GM13976 (cell line): ENCODE measurements at regions not wholly inside any gene's neighbourhood (a gene's known extent, or its start where the extent isn't known, plus 50 kb on each side); places are given as distances from the start of the nearest gene placed in this dataset.

ENCODE experiments used
- DNase-seq: peaks from one replicate; pipeline ENCODE4 v3.0.0; 2012; ENCODE audit warnings: low spot score
- in situ Hi-C: fragments of 300-500 bp; cut with MboI; formaldehyde crosslinking; loops from one replicate; pipeline ENCODE4 v1.12.0; 2022; ENCODE audit warnings: low sequenced_read_pairs, mixed read lengths, inconsistent platforms; ENCODE audit not compliant: unreplicated experiment
- TF ChIP-seq, protein P1 (sequence below): IDR thresholded peaks from 2 replicates; pipeline ENCODE4 v1.5.1; 2012; ENCODE audit warnings: borderline replicate concordance, mild to moderate bottlenecking; ENCODE audit not compliant: insufficient read depth; ENCODE audit errors: extremely low read depth, missing control alignments, control extremely low read depth

DNA sequence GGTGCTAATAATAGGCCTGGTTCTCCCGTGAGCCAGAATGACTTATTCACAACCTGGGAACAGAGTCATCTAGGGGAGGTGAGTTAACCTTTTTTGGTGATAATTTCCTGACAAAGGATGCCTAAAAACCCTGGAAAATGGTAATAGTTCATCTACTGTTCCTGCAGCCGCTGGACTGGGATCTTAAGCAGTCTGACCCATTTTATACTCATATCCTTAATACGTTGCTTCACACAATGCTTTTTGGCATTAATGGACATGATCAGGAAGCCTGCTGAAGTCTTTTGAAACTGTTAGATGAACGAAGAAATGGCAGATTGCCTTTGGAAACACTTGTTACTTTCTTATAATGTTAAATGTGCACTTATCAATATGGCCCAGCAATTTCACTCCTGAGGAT lies 81.9 kb upstream of the BMP2 start:
- TF ChIP-seq, protein P1, sequence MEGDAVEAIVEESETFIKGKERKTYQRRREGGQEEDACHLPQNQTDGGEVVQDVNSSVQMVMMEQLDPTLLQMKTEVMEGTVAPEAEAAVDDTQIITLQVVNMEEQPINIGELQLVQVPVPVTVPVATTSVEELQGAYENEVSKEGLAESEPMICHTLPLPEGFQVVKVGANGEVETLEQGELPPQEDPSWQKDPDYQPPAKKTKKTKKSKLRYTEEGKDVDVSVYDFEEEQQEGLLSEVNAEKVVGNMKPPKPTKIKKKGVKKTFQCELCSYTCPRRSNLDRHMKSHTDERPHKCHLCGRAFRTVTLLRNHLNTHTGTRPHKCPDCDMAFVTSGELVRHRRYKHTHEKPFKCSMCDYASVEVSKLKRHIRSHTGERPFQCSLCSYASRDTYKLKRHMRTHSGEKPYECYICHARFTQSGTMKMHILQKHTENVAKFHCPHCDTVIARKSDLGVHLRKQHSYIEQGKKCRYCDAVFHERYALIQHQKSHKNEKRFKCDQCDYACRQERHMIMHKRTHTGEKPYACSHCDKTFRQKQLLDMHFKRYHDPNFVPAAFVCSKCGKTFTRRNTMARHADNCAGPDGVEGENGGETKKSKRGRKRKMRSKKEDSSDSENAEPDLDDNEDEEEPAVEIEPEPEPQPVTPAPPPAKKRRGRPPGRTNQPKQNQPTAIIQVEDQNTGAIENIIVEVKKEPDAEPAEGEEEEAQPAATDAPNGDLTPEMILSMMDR, result no peak
- in situ Hi-C loops, result no loop called here
- DNase-seq, result no peak

DNA sequence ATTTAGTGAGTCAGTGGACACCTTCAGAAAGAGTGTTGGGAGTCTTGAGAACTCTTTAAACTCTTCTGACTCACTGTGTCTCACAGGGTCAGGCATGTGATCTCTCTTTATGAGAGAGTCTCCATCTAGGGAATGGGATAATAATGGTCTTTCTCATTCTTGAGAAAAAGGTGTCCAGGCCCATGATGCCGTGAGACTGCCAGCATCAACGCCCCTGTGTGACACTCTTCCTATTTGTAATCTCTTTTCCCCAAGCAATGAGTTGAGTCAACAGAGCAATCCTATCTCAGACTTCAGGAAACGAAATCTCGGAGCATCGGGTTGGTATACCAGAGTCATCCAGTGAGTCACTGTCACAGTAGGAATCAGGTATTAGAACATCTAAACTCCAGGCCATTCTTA lies 82.3 kb upstream of the BMP2 start:
- DNase-seq, result no peak
- TF ChIP-seq, protein P1, result no peak
- in situ Hi-C loops, result no loop called here

DNA sequence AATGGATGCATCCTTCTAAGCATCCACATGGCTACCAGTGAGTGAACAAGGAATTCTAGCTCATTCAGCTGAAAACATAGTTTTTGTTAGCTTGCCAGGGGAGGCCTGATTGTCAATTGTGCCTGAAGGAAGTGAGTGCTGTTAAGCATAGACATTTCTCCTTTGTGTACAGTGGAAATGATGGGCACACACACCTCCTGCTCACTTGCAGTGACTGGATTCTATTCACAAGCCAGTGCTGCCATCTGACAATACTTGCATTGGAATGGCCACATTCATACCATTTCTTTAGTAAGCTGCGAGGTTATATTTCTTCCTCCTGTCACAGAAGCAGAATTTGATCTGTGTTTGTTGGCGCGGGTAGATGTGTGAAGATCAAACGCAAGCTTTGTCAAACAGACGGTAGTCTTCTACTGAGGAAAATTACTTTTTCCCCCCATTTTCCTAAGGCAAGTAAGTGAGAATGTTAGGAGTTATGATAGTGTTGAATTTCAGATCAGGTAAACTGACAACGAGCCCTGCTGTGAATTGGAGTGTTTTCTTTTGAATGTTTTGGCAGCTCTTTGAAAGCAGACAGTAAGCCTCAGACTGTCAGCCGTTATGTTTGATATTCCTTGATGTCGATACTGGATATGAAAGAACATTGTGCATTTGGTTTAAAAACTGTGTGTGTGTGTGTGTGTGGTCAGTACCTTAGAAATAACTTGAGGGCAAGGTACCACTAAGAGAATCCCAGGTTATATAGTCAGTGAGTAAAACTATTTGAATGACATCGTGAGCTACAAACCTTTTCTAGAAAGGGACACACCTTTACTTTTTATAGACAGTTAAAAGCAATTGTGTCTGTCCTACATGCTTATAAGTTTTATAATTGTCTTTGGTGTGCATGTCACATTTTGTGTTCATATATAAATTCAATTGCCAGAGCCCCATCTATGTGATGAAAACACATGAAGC lies 84.2 kb upstream of the BMP2 start:
- in situ Hi-C loops, result no loop called here
- DNase-seq, result no peak
- TF ChIP-seq, protein P1, result no peak

DNA sequence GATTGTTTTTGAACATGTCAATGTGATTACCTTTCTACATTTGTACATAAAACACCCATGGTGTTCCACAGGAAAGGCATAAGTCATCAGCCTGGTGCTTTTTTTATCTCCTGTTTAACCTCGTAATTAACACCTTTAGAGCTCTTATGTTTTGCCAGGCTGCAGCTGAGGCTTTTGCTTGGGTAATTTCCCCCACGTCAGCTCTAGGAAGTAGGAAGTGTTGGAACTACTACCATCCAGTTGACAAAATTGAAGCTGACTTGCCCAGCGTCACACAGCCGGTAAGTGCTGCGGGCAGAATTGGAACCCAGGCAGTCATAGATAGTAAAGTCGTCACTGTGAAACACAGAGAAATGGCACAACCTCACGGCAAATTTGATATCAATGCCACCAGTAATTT lies 86.6 kb upstream of the BMP2 start:
- DNase-seq, result no peak
- TF ChIP-seq, protein P1, result no peak
- in situ Hi-C loops, result no loop called here

DNA sequence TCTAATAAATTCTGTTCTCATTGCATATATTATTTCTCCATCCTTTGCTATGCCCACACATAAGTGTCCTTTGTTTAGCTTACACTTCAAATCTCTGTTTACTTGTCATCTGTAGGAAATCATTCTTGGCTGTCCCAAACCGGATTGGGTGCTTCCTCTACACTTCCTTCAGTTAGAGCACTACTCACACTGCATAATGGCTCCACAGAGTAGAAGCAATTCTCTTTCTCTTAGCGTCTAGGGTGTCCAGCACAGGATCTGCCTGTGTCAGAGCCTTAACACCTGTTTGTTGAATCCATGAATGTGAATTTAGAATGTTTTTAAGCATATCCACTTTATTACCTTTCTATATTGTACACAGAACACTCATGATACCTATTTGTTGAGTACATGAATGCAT lies 87.0 kb upstream of the BMP2 start:
- TF ChIP-seq, protein P1, result no peak
- no peak for DNase-seq
- in situ Hi-C loops, result no loop called here

DNA sequence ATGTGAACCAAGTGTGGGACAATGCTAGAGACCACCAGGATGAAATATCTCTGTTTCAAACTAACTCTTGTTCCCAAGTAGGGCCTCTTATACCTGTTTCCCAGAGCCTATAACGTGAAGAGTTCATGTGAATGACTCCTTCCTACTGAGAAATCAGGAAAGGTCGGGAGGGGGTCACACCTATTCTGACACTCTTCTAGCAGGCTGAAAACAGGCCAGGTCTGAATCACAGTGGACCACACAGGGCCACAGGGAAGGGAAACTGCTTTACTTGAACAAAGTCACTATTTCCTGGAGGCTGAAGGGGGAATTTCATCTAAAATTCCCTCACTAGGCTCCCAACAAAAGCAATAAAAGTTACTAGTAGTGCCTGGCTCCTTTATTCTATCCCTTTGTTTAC lies 88.4 kb upstream of the BMP2 start:
- TF ChIP-seq, protein P1, result no peak
- no peak for DNase-seq
- in situ Hi-C loops, result no loop called here
